A549 (cell line): ENCODE measurements at regions not wholly inside any gene's neighbourhood (a gene's known extent, or its start where the extent isn't known, plus 50 kb on each side); places are given as distances from the start of the nearest gene placed in this dataset.

ENCODE experiments used
- PBX3 ChIP-seq: IDR thresholded peaks from 2 replicates; pipeline ENCODE4 v1.6.1; 2012
- RCOR1 ChIP-seq: fragments of 150-350 bp; IDR thresholded peaks from 2 replicates; pipeline ENCODE4 v1.6.1; 2014; ENCODE audit warnings: antibody characterized with exemption, low read length, low read depth

GRCh38 chr15:70262591-70263274 lies 165.0 kb upstream of the TLE3 start:
- TF ChIP-seq PBX3 (no peak), RCOR1 (no peak)
